HG02970 (cell line): ENCODE measurements at regions not wholly inside any gene's neighbourhood (a gene's known extent, or its start where the extent isn't known, plus 50 kb on each side); places are given as distances from the start of the nearest gene placed in this dataset.
"Not testable (repeated sequence)": the region's sequence is repeated elsewhere in the genome, so short reads cannot be mapped to it uniquely, and the experiment has no call there.

Experiments
- ATAC-seq: cut with Tn5 transposase; IDR thresholded peaks from one replicate; pipeline ENCODE4 v1.9.1; 2021; ENCODE audit warnings: mild to moderate bottlenecking, moderate library complexity, moderate number of reproducible peaks; ENCODE audit not compliant: unreplicated experiment, low FRiP score

- no peak for ATAC-seq
Measured at GRCh38 chr12:46475972-46476645, 103.5 kb upstream of the SLC38A2 start.

- ATAC-seq: not testable (repeated sequence)
Measured at GRCh38 chr12:46474385-46474784, 101.8 kb upstream of the SLC38A2 start.

- peak; percentile 54 for ATAC-seq
Measured at GRCh38 chr12:46473634-46474329, 101.2 kb upstream of the SLC38A2 start.

GRCh38 chr12:46472893-46473633, 100.5 kb upstream of the SLC38A2 start:
- no peak for ATAC-seq

GRCh38 chr12:46472144-46472705, 99.7 kb upstream of the SLC38A2 start:
- no peak for ATAC-seq

GRCh38 chr12:46471404-46471803, 98.8 kb upstream of the SLC38A2 start:
- no peak for ATAC-seq

GRCh38 chr12:46470975-46471374, 98.4 kb upstream of the SLC38A2 start:
- no peak for ATAC-seq

- ATAC-seq: no peak
Measured at GRCh38 chr12:46470036-46470627, 97.6 kb upstream of the SLC38A2 start.

- no peak for ATAC-seq
Measured at GRCh38 chr12:46468813-46469212, 96.2 kb upstream of the SLC38A2 start.

- ATAC-seq: no peak
Measured at GRCh38 chr12:46468160-46468559, 95.6 kb upstream of the SLC38A2 start.

- ATAC-seq: no peak
Measured at GRCh38 chr12:46465307-46465706, 92.7 kb upstream of the SLC38A2 start.

- no peak for ATAC-seq
Measured at GRCh38 chr12:46464863-46465262, 92.3 kb upstream of the SLC38A2 start.

GRCh38 chr12:46462641-46463355, 90.2 kb upstream of the SLC38A2 start:
- no peak for ATAC-seq

- ATAC-seq: no peak
Measured at GRCh38 chr12:46461907-46462640, 89.5 kb upstream of the SLC38A2 start.

- no peak for ATAC-seq
Measured at GRCh38 chr12:46461459-46461858, 88.9 kb upstream of the SLC38A2 start.

- no peak for ATAC-seq
Measured at GRCh38 chr12:46460682-46461210, 88.2 kb upstream of the SLC38A2 start.

GRCh38 chr12:46459861-46460545, 87.4 kb upstream of the SLC38A2 start:
- no peak for ATAC-seq

GRCh38 chr12:46459111-46459510, 86.5 kb upstream of the SLC38A2 start:
- ATAC-seq: no peak
